ENCODE measurements at regions not wholly inside any gene's neighbourhood (a gene's known extent, or its start where the extent isn't known, plus 50 kb on each side); places are given as distances from the start of the nearest gene placed in this dataset.

- TF ChIP-seq, protein P1, sequence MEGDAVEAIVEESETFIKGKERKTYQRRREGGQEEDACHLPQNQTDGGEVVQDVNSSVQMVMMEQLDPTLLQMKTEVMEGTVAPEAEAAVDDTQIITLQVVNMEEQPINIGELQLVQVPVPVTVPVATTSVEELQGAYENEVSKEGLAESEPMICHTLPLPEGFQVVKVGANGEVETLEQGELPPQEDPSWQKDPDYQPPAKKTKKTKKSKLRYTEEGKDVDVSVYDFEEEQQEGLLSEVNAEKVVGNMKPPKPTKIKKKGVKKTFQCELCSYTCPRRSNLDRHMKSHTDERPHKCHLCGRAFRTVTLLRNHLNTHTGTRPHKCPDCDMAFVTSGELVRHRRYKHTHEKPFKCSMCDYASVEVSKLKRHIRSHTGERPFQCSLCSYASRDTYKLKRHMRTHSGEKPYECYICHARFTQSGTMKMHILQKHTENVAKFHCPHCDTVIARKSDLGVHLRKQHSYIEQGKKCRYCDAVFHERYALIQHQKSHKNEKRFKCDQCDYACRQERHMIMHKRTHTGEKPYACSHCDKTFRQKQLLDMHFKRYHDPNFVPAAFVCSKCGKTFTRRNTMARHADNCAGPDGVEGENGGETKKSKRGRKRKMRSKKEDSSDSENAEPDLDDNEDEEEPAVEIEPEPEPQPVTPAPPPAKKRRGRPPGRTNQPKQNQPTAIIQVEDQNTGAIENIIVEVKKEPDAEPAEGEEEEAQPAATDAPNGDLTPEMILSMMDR (IDR thresholded peaks at IDR 0.05), result no peak
- no peak for TF ChIP-seq POLR2A (IDR thresholded peaks at IDR 0.05)
Measured at GRCh38 chr3:159632128-159632527, 356.5 kb upstream of the IL12A start.

Data from adrenal gland (tissue), 5 donors.